Keratinocyte (primary cell): ENCODE measurements at regions not wholly inside any gene's neighbourhood (a gene's known extent, or its start where the extent isn't known, plus 50 kb on each side); places are given as distances from the start of the nearest gene placed in this dataset.

Experiments
- CTCF ChIP-seq, 3 experiments: IDR thresholded peaks in 1 of 3; conservative IDR thresholded peaks in 1 of 3; optimal IDR thresholded peaks in 1 of 3; 2 replicates in 2 of 3; 3 replicates in 1 of 3; pipeline versions ENCODE3 to v1.5.1; 2011; ENCODE audit warnings: low read length in 3 of 3, mild to moderate bottlenecking in 3 of 3, moderate library complexity in 2 of 3, control low read depth in 1 of 3, inconsistent platforms in 1 of 3; ENCODE audit not compliant: insufficient read depth in 2 of 3; ENCODE audit errors: extremely low read depth in 1 of 3
- EZH2 ChIP-seq: IDR thresholded peaks from one replicate; pipeline ENCODE4 v1.6.1; 2012; ENCODE audit warnings: inconsistent platforms, mild to moderate bottlenecking, low read length, moderate library complexity

GRCh38 chr11:70615036-70615875 lies 216.9 kb downstream of the CTTN start:
- TF ChIP-seq CTCF (optimal IDR thresholded peaks at IDR 0.05 in 1 of 3, IDR thresholded peaks at IDR 0.05 in 1 of 3, conservative IDR thresholded peaks at IDR 0.05 in 1 of 3; ENCODE audit: extremely low read depth in 1 of 3, insufficient read depth in 2 of 3, low read length in 3 of 3) = no peak
- no peak for TF ChIP-seq EZH2
